A549 (cell line): ENCODE measurements at regions not wholly inside any gene's neighbourhood (a gene's known extent, or its start where the extent isn't known, plus 50 kb on each side); places are given as distances from the start of the nearest gene placed in this dataset.

Experiments used
- ATAC-seq, 2 experiments: fragments of 200-7000 bp in 1 of 2; fragments of >200 bp in 1 of 2; cut with Nextera tagmentation in 1 of 2; cut with Tn5 transposase in 1 of 2; 3 replicates each; pipeline versions ENCODE4 v1.8.0 to v1.9.1; 2018 to 2020; ENCODE audit warnings: mild to moderate bottlenecking in 1 of 2, moderate library complexity in 1 of 2
- CTCF ChIA-PET: fragments of 300-600 bp; sonication (Branson Sonifier 250); formaldehyde crosslinking; extraction: SDS; loops from one replicate; lab custom pipeline; 2021; ENCODE audit warnings: antibody characterized with exemption, inconsistent platforms; lab: Yijun Ruan, JAX
- POLR2A ChIA-PET: fragments of 350-600 bp; formaldehyde crosslinking; extraction: SDS; loops from one replicate; lab custom pipeline; 2021; ENCODE audit warnings: antibody characterized with exemption, inconsistent platforms; lab: Yijun Ruan, JAX
- DNase-seq, 2 experiments: peaks; one replicate each; pipeline versions ENCODE4 v3.0.0 to v3.0.0-alpha.2; 2011 to 2016; ENCODE audit warnings: low read depth in 1 of 2, low spot score in 1 of 2
- FAIRE-seq: peaks from 2 replicates; lab custom pipeline; 2011; peaks lifted over from hg19 to GRCh38; lab: Jason Lieb, UNC
- H3K27ac ChIP-seq, 2 experiments: fragments of >200 bp; sonication (Bioruptor Twin); formaldehyde crosslinking; 3 replicates each; pipeline ENCODE4 v1.5.1; 2016 to 2017
- H3K4me1 ChIP-seq: fragments of >200 bp; sonication (Bioruptor Twin); formaldehyde crosslinking; 3 replicates; pipeline ENCODE4 v1.6.1; 2016
- H3K4me2 ChIP-seq: fragments of >200 bp; sonication (Bioruptor Twin); formaldehyde crosslinking; 3 replicates; pipeline ENCODE4 v1.6.1; 2016
- H3K4me3 ChIP-seq: fragments of >200 bp; sonication (Bioruptor Twin); formaldehyde crosslinking; 3 replicates; pipeline ENCODE4 v1.5.1; 2016
- H3K9me3 ChIP-seq: fragments of >200 bp; sonication (Bioruptor Twin); formaldehyde crosslinking; 3 replicates; pipeline ENCODE4 v1.6.1; 2016
- CBX8 ChIP-seq: fragments of 200-600 bp; sonication (generic); IDR thresholded peaks from 2 replicates; pipeline ENCODE4 v1.6.1; 2016
- CHD2 ChIP-seq: fragments of 150-350 bp; IDR thresholded peaks from 2 replicates; pipeline ENCODE4 v1.6.1; 2014; ENCODE audit warnings: low read length; ENCODE audit not compliant: partially characterized antibody
- E2F6 ChIP-seq: IDR thresholded peaks from 2 replicates; pipeline ENCODE4 v1.6.1; 2012; ENCODE audit warnings: low read depth, borderline replicate concordance
- EHF ChIP-seq: fragments of 250-450 bp; sonication (Bioruptor Pico); IDR thresholded peaks from 2 replicates; pipeline ENCODE4 v1.5.0; 2020; ENCODE audit warnings: mild to moderate bottlenecking
- EHMT2 ChIP-seq: fragments of 200-600 bp; sonication (generic); IDR thresholded peaks from 2 replicates; pipeline ENCODE4 v1.6.1; 2016; ENCODE audit warnings: antibody characterized with exemption, low read depth, mild to moderate bottlenecking, moderate library complexity
- ELK1 ChIP-seq: fragments of 150-350 bp; IDR thresholded peaks from 2 replicates; pipeline ENCODE4 v1.6.1; 2014; ENCODE audit warnings: low read depth, mild to moderate bottlenecking, low read length
- EP300 ChIP-seq, 2 experiments: fragments of >200 bp; sonication (Bioruptor Twin); formaldehyde crosslinking; IDR thresholded peaks; 2 replicates in 1 of 2; 3 replicates in 1 of 2; pipeline ENCODE4 v1.6.1; 2016 to 2017
- ESRRA ChIP-seq: fragments of 150-350 bp; IDR thresholded peaks from 2 replicates; pipeline ENCODE4 v1.6.1; 2014; ENCODE audit warnings: mild to moderate bottlenecking, low read length, borderline replicate concordance
- FOSL2 ChIP-seq, 2 experiments: fragments of 450-650 bp in 1 of 2; fragments of >200 bp in 1 of 2; sonication (Bioruptor Twin) in 1 of 2; formaldehyde crosslinking; IDR thresholded peaks; 2 replicates each; pipeline versions ENCODE4 v1.5.0 to v1.6.1; 2016 to 2020; ENCODE audit warnings: mild to moderate bottlenecking in 1 of 2, moderate library complexity in 1 of 2
- HDAC2 ChIP-seq: fragments of 200-600 bp; sonication (generic); IDR thresholded peaks from 2 replicates; pipeline ENCODE4 v1.6.1; 2016
- HOXA7 ChIP-seq: fragments of 250-450 bp; sonication (Bioruptor Pico); IDR thresholded peaks from 2 replicates; pipeline ENCODE4 v1.5.0; 2020; ENCODE audit warnings: mild to moderate bottlenecking, moderate library complexity
- JUNB ChIP-seq: fragments of >200 bp; sonication (Bioruptor Twin); formaldehyde crosslinking; IDR thresholded peaks from 2 replicates; pipeline ENCODE4 v1.6.1; 2016
- KDM1A ChIP-seq: fragments of 200-600 bp; sonication (generic); IDR thresholded peaks from 2 replicates; pipeline ENCODE4 v1.6.1; 2016; ENCODE audit warnings: low read depth, mild to moderate bottlenecking
- MAFK ChIP-seq: fragments of 450-650 bp; IDR thresholded peaks from 2 replicates; pipeline ENCODE4 v1.6.1; 2014; ENCODE audit not compliant: partially characterized antibody
- NPAS2 ChIP-seq: fragments of 250-450 bp; sonication (Bioruptor Pico); IDR thresholded peaks from 2 replicates; pipeline ENCODE4 v1.8.0; 2022; ENCODE audit warnings: mild to moderate bottlenecking, moderate library complexity, borderline replicate concordance
- PHF8 ChIP-seq: fragments of 200-600 bp; sonication (generic); IDR thresholded peaks from 2 replicates; pipeline ENCODE4 v1.6.1; 2016; ENCODE audit warnings: low read depth, mild to moderate bottlenecking, antibody characterized with exemption, moderate library complexity, borderline replicate concordance
- POLR2AphosphoS2 ChIP-seq: conservative IDR thresholded peaks from 2 replicates; pipeline ENCODE4 v1.6.1; 2012; ENCODE audit warnings: low read length, improper control_type of control experiment, inconsistent platforms
- SMC3 ChIP-seq: fragments of >200 bp; sonication (Bioruptor Twin); formaldehyde crosslinking; IDR thresholded peaks from 3 replicates; pipeline ENCODE4 v1.6.1; 2018; ENCODE audit warnings: inconsistent platforms
- ZC3H11A ChIP-seq: fragments of 450-650 bp; IDR thresholded peaks from 2 replicates; pipeline ENCODE4 v1.6.1; 2014; ENCODE audit warnings: antibody characterized with exemption, mild to moderate bottlenecking
- ZFP36 ChIP-seq: fragments of 450-650 bp; IDR thresholded peaks from 2 replicates; pipeline ENCODE4 v1.6.1; 2014; ENCODE audit warnings: borderline replicate concordance; ENCODE audit not compliant: partially characterized antibody
- WGBS: methylation state at CpG from one replicate; pipeline ENCODE4 v1.1.6; 2017; ENCODE audit errors: missing lambda C conversion rate; 5-methylcytosine and 5-hydroxymethylcytosine counted together
- TF ChIP-seq, protein P1 (sequence below): fragments of 250-450 bp; sonication (Bioruptor Pico); IDR thresholded peaks from 2 replicates; pipeline ENCODE4 v1.5.0; 2020; ENCODE audit warnings: low read depth, mild to moderate bottlenecking, moderate library complexity
- TF ChIP-seq, protein P2 (sequence below): fragments of 450-650 bp; IDR thresholded peaks from 2 replicates; pipeline ENCODE4 v1.6.1; 2014; ENCODE audit warnings: antibody characterized with exemption

GRCh38 chr7:109503421-109503820 is 933.7 kb downstream of the DNAJB9 start:
- CTCF ChIA-PET = interaction anchor here (1.0 kb wide), 1 partner anchor 10 kb away, joined by 3 read pairs; no protein-coding TSS in a partner anchor
- POLR2A ChIA-PET = no interaction called here

GRCh38 chr7:109522585-109522984 is 952.9 kb downstream of the DNAJB9 start:
- ChIA-PET POLR2A (no interaction called here), CTCF (no interaction called here)
- no peaks in the 10 kb centered on the region for H3K4me1 ChIP-seq
- 24% methylated on average over 4 of the region's 4 CpGs for WGBS
- H3K4me3 ChIP-seq = no peak overlapping the region
- no peak for DNase-seq
- no peak for FAIRE-seq
- H3K4me2 ChIP-seq = no peak overlapping the region
- no peak overlapping the region for H3K27ac ChIP-seq
- ATAC-seq = no peak
- TF ChIP-seq ZFP36 (no peak), EHF (CRISPR knock-in tag) (no peak), CBX8 (no peak), POLR2AphosphoS2 (no peak), ELK1 (no peak), ESRRA (no peak), JUNB (no peak), NPAS2 (CRISPR knock-in tag) (no peak), PHF8 (no peak), ZC3H11A (no peak), FOSL2 (IDR thresholded peaks at IDR 0.05) (no peak), FOSL2 (CRISPR knock-in tag; IDR thresholded peaks at IDR 0.05) (no peak), HOXA7 (no peak)
- TF ChIP-seq, protein P1, sequence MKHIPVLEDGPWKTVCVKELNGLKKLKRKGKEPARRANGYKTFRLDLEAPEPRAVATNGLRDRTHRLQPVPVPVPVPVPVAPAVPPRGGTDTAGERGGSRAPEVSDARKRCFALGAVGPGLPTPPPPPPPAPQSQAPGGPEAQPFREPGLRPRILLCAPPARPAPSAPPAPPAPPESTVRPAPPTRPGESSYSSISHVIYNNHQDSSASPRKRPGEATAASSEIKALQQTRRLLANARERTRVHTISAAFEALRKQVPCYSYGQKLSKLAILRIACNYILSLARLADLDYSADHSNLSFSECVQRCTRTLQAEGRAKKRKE (CRISPR knock-in tag) = no peak
- TF ChIP-seq, protein P2, sequence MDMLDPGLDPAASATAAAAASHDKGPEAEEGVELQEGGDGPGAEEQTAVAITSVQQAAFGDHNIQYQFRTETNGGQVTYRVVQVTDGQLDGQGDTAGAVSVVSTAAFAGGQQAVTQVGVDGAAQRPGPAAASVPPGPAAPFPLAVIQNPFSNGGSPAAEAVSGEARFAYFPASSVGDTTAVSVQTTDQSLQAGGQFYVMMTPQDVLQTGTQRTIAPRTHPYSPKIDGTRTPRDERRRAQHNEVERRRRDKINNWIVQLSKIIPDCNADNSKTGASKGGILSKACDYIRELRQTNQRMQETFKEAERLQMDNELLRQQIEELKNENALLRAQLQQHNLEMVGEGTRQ = no peak
- no peaks in the 10 kb centered on the region for H3K9me3 ChIP-seq

More at GRCh38 chr7:109503421-109503820, 933.7 kb downstream of the DNAJB9 start:
- WGBS = 46% methylated on average over 2 of the region's 2 CpGs
- FAIRE-seq (no peak), ATAC-seq (no peak), DNase-seq (no peak)
- no peaks in the 10 kb centered on the region; the same call in 2 of the 3 replicates for H3K9me3 ChIP-seq
- no peaks in the 10 kb centered on the region for H3K4me1 ChIP-seq
- no peak overlapping the region for H3K4me2 ChIP-seq
- H3K27ac ChIP-seq = no peak overlapping the region
- H3K4me3 ChIP-seq = no peak overlapping the region
- TF ChIP-seq EHMT2 = no peak
- no peak for TF ChIP-seq HDAC2
- TF ChIP-seq KDM1A = no peak
- no peak for TF ChIP-seq SMC3
- TF ChIP-seq, all 56 proteins: peak for 0

GRCh38 chr7:109527833-109528232 is 958.2 kb downstream of the DNAJB9 start:
- no peak for ATAC-seq
- Histone ChIP-seq H3K9me3 (no peaks in the 10 kb centered on the region), H3K4me3 (no peak overlapping the region), H3K4me2 (no peak overlapping the region)
- DNase-seq = no peak
- CTCF ChIA-PET = interaction anchor here (2.0 kb wide), 1 partner anchor 48 kb away, joined by 5 read pairs; no protein-coding TSS in a partner anchor
- FAIRE-seq = no peak
- POLR2A ChIA-PET = no interaction called here
- TF ChIP-seq EP300 (IDR thresholded peaks at IDR 0.05) (no peak), HOXA7 (no peak), MAFK (peak; percentile 58), CHD2 (no peak), E2F6 (no peak)
- TF ChIP-seq, all 56 proteins: peak for 1
- Histone ChIP-seq H3K4me1 (no peaks in the 10 kb centered on the region), H3K27ac (no peak overlapping the region)
